SKM-1 treated with dmso at 0.1 percent for 144 hours (cell line): ENCODE measurements at regions not wholly inside any gene's neighbourhood (a gene's known extent, or its start where the extent isn't known, plus 50 kb on each side); places are given as distances from the start of the nearest gene placed in this dataset.
"Not testable (repeated sequence)": the region's sequence is repeated elsewhere in the genome, so short reads cannot be mapped to it uniquely, and the experiment has no call there.

Experiments
- DNase-seq: peaks from one replicate; lab custom pipeline; 2025; ENCODE audit not compliant: unreplicated experiment; lab: John Stamatoyannopoulos, UW

GRCh38 chr19:28638445-28638844 lies 574.5 kb downstream of the UQCRFS1 start:
- DNase-seq, result no peak

- no peak for DNase-seq
Measured at GRCh38 chr19:28636706-28637105, 576.2 kb downstream of the UQCRFS1 start.

- DNase-seq, result no peak
Measured at GRCh38 chr19:28636016-28636629, 576.8 kb downstream of the UQCRFS1 start.

- no peak for DNase-seq
Measured at GRCh38 chr19:28634837-28635236, 578.1 kb downstream of the UQCRFS1 start.

- no peak for DNase-seq
Measured at GRCh38 chr19:28634019-28634328, 579.0 kb downstream of the UQCRFS1 start.

GRCh38 chr19:28633319-28634018 lies 579.5 kb downstream of the UQCRFS1 start:
- peak; percentile 63 for DNase-seq

GRCh38 chr19:28632371-28633080 lies 580.4 kb downstream of the UQCRFS1 start:
- DNase-seq, result no peak

- no peak for DNase-seq
Measured at GRCh38 chr19:28631961-28632360, 581.0 kb downstream of the UQCRFS1 start.

- DNase-seq, result no peak
Measured at GRCh38 chr19:28627669-28628068, 585.3 kb downstream of the UQCRFS1 start.

- not testable (repeated sequence) for DNase-seq
Measured at GRCh38 chr19:28626407-28626806, 586.5 kb downstream of the UQCRFS1 start.

- no peak for DNase-seq
Measured at GRCh38 chr19:28619816-28620429, 593.0 kb downstream of the UQCRFS1 start.

- DNase-seq, result no peak
Measured at GRCh38 chr19:28618504-28618903, 594.4 kb downstream of the UQCRFS1 start.

GRCh38 chr19:28615966-28616365 lies 597.0 kb downstream of the UQCRFS1 start:
- DNase-seq, result no peak

- DNase-seq, result no peak
Measured at GRCh38 chr19:28615546-28615916, 597.4 kb downstream of the UQCRFS1 start.

- DNase-seq, result no peak
Measured at GRCh38 chr19:28614634-28615545, 598.1 kb downstream of the UQCRFS1 start.

GRCh38 chr19:28612275-28612769 lies 600.6 kb downstream of the UQCRFS1 start:
- no peak for DNase-seq

GRCh38 chr19:28611227-28611914 lies 601.6 kb downstream of the UQCRFS1 start:
- DNase-seq, result not testable (repeated sequence)

- no peak for DNase-seq
Measured at GRCh38 chr19:28610731-28611130, 602.2 kb downstream of the UQCRFS1 start.

GRCh38 chr19:28609944-28610343 lies 603.0 kb downstream of the UQCRFS1 start:
- DNase-seq, result no peak

- DNase-seq, result no peak
Measured at GRCh38 chr19:28609091-28609755, 603.7 kb downstream of the UQCRFS1 start.
